ENCODE measurements at regions not wholly inside any gene's neighbourhood (a gene's known extent, or its start where the extent isn't known, plus 50 kb on each side); places are given as distances from the start of the nearest gene placed in this dataset.
"Not testable (repeated sequence)": the region's sequence is repeated elsewhere in the genome, so short reads cannot be mapped to it uniquely, and the experiment has no call there.

DNA sequence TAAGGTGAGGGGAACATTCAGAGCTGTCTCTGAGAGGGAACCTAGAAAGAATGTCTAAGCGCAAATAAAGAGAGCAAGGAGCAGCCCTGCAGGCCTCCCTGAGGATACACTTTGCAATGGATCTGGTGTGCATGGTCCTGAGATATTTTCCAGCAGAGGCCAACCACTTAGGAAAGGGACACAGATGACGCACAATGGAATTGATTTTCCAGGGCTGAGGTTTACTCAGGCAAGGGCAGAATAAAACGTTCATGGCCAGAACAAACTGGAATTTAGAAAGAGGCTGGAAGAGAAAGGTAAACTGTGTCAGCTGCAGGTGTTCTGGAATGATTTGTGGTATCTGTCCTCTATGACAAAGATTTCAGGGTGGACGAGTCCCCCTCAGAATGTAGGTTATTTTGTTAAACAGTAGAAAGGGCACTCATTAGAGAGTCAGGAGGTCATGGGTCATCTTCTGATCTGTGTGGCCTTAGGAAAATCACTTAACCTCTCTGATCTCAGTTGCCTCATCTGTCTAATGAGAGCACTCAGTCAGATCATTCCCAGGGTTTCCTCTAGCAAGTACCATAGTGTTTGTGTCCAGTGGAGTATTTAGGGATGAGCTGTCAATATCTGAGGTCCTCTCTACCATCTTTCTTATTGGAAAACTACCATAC is 61.8 kb upstream of the PGBD5 start:
- DNase-seq (ENCODE audit: low read depth), result no peak

DNA sequence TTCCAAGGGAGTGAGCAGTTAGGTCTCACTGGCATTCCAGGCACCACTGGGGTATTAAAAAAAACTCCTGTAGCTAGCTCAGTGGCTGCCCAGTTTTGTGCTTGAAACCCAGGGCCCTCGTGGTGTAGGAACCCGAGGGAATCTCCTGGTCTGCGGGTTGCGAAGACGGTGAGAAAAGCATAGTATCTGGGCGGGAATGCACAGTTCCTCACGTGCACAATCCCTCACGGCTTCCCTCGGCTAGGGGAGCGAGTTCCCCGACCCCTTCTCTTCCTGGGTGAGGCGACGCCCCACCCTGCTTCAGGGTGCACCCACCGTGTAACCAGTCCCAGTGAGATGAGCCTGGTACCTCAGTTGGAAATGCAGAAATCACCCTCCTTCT is 50.5 kb upstream of the PGBD5 start:
- no peak for DNase-seq (ENCODE audit: low read depth)

- not testable (repeated sequence) for DNase-seq (ENCODE audit: low read depth)
Observed at GRCh38 chr1:230475856-230476621, 49.9 kb upstream of the PGBD5 start.
